ENCODE measurements at regions not wholly inside any gene's neighbourhood (a gene's known extent, or its start where the extent isn't known, plus 50 kb on each side); places are given as distances from the start of the nearest gene placed in this dataset.

GRCh38 chr2:173629076-173629475 is 274.4 kb downstream of the CDCA7 start:
- intact Hi-C loops (cut with DNase I), result no loop called here
- H3K36me3 ChIP-seq, result no peaks in the 10 kb centered on the region
- H3K9me3 ChIP-seq, result no peaks in the 10 kb centered on the region
- no peaks in the 10 kb centered on the region for H3K4me1 ChIP-seq (ENCODE audit: insufficient read depth)
- H3K27me3 ChIP-seq, result no peaks in the 10 kb centered on the region
- TF ChIP-seq EP300 (IDR thresholded peaks at IDR 0.05), result no peak
- no peak for TF ChIP-seq POLR2A (IDR thresholded peaks at IDR 0.05)
- TF ChIP-seq CTCF (IDR thresholded peaks at IDR 0.05), result no peak
- DNase-seq, result no peak
- no peak overlapping the region for H3K27ac ChIP-seq
- no peak overlapping the region for H3K4me3 ChIP-seq

GRCh38 chr2:173630425-173631126 is 275.9 kb downstream of the CDCA7 start:
- Histone ChIP-seq H3K4me1 (ENCODE audit: insufficient read depth) (no peaks in the 10 kb centered on the region), H3K36me3 (no peaks in the 10 kb centered on the region), H3K27me3 (no peaks in the 10 kb centered on the region), H3K27ac (no peak overlapping the region), H3K4me3 (no peak overlapping the region), H3K9me3 (no peaks in the 10 kb centered on the region)
- no peak for DNase-seq
- WGBS, 3 donors, result 31 to 36% (median 34%) methylated on average over 9 of the region's 9 CpGs
- no peak for TF ChIP-seq CTCF (IDR thresholded peaks at IDR 0.05)
- no peak for TF ChIP-seq EP300 (IDR thresholded peaks at IDR 0.05)
- TF ChIP-seq POLR2A (IDR thresholded peaks at IDR 0.05), result no peak
- intact Hi-C loops (cut with DNase I), result no loop called here

- DNase-seq, result no peak
- no peak for TF ChIP-seq EP300 (IDR thresholded peaks at IDR 0.05)
- no peak for TF ChIP-seq CTCF (IDR thresholded peaks at IDR 0.05)
- no peak for TF ChIP-seq POLR2A (IDR thresholded peaks at IDR 0.05)
- H3K36me3 ChIP-seq, result no peaks in the 10 kb centered on the region
- no peak overlapping the region for H3K27ac ChIP-seq
- no peak overlapping the region for H3K4me3 ChIP-seq
- intact Hi-C loops (cut with DNase I), result no loop called here
- no peaks in the 10 kb centered on the region for H3K4me1 ChIP-seq (ENCODE audit: insufficient read depth)
- H3K9me3 ChIP-seq, result no peaks in the 10 kb centered on the region
- WGBS, 3 donors, result 0 to 4% (median 1%) methylated on average over 4 of the region's 4 CpGs
- no peaks in the 10 kb centered on the region for H3K27me3 ChIP-seq
Measured at GRCh38 chr2:173631127-173631460, 276.4 kb downstream of the CDCA7 start.

- intact Hi-C loops (cut with DNase I), result no loop called here
- no peak overlapping the region for H3K27ac ChIP-seq
- H3K4me1 ChIP-seq (ENCODE audit: insufficient read depth), result no peaks in the 10 kb centered on the region
- TF ChIP-seq POLR2A (IDR thresholded peaks at IDR 0.05) (no peak), EP300 (IDR thresholded peaks at IDR 0.05) (no peak), CTCF (IDR thresholded peaks at IDR 0.05) (no peak)
- H3K36me3 ChIP-seq, result no peaks in the 10 kb centered on the region
- no peaks in the 10 kb centered on the region for H3K27me3 ChIP-seq
- no peaks in the 10 kb centered on the region for H3K9me3 ChIP-seq
- H3K4me3 ChIP-seq, result no peak overlapping the region
- WGBS, 3 donors, result 43 to 59% (median 56%) methylated on average over 3 of the region's 3 CpGs
- DNase-seq, result no peak
Measured at GRCh38 chr2:173644146-173644545, 289.5 kb downstream of the CDCA7 start.

All from ovary (tissue), 7 donors.